ENCODE measurements at regions not wholly inside any gene's neighbourhood (a gene's known extent, or its start where the extent isn't known, plus 50 kb on each side); places are given as distances from the start of the nearest gene placed in this dataset.

DNA sequence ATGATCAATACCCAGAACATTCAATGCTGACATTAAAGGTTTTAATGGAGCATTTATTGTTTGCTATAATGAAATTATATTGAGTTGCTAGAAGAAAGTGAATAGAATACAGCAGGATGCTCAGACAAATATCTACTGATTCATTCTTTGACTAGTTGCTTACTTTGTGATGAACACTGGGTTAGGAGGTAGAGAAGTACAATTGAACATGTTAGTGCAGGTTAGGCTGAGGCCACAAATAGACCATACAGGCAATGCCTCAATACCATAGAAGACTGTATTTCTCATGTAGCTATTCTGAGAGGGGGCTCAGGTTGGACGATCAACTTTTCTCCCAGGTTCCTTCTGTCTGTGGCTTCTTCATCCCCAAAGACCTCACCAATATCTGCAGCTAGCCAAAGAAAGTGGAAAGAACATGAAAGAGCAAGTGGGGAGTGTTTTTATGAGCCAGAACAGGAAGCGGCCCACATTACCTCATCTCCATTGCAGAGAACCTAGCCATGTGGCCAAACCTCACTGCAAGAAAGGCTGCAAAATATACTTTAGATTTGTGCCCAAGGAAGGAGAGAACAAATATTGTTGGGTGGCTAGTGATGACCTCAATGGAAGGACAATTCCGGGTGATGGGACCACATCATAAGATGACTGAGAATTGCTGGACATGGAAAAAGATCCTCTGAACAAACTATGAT, 180.3 kb upstream of the GATB start:
- H3K27me3 ChIP-seq (ENCODE audit: control insufficient read depth in 1 of 2, insufficient read depth in 2 of 2, low read length in 2 of 2), result no peaks in the 10 kb centered on the region
- H3K36me3 ChIP-seq (ENCODE audit: insufficient read depth, low read length), result no peaks in the 10 kb centered on the region
- no peak overlapping the region for H3K4me3 ChIP-seq (ENCODE audit: low read depth in 1 of 2, low read length in 2 of 2)
- H3K9me3 ChIP-seq (ENCODE audit: low read length), result no peaks in the 10 kb centered on the region
- H3K4me1 ChIP-seq (ENCODE audit: insufficient read depth, low read length), result no peaks in the 10 kb centered on the region
- no peak overlapping the region for H3K27ac ChIP-seq (ENCODE audit: low read depth, low read length)
- H3K9ac ChIP-seq (ENCODE audit: low read length), result no peak overlapping the region

DNA sequence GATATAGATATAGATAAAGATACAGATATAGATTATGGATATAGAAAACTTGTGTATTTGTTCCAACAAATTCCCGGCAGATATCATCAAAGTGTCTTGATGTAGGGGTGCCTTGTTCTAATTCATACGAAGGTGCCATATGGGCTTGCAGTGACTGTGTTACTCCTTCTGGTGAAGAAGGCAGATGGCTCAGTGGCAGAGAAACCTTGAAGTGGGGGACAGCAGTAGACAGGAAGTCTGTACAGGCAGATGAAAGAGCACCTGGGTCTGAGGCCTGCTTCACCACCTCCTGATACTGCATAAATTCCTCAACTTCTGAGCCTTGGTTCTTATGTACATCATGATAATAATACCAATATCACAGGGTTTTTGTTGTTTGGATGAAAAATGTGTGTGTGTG, 179.5 kb upstream of the GATB start:
- Histone ChIP-seq H3K27ac (ENCODE audit: low read depth, low read length) (no peak overlapping the region), H3K4me1 (ENCODE audit: insufficient read depth, low read length) (no peaks in the 10 kb centered on the region), H3K27me3 (ENCODE audit: control insufficient read depth in 1 of 2, insufficient read depth in 2 of 2, low read length in 2 of 2) (no peaks in the 10 kb centered on the region), H3K9ac (ENCODE audit: low read length) (no peak overlapping the region), H3K4me3 (ENCODE audit: low read depth in 1 of 2, low read length in 2 of 2) (no peak overlapping the region), H3K9me3 (ENCODE audit: low read length) (no peaks in the 10 kb centered on the region), H3K36me3 (ENCODE audit: insufficient read depth, low read length) (no peaks in the 10 kb centered on the region)

GRCh38 chr4:151939670-151940069, 178.9 kb upstream of the GATB start:
- Histone ChIP-seq H3K36me3 (ENCODE audit: insufficient read depth, low read length) (no peaks in the 10 kb centered on the region), H3K9me3 (ENCODE audit: low read length) (no peaks in the 10 kb centered on the region), H3K27me3 (ENCODE audit: control insufficient read depth in 1 of 2, insufficient read depth in 2 of 2, low read length in 2 of 2) (no peaks in the 10 kb centered on the region), H3K4me1 (ENCODE audit: insufficient read depth, low read length) (no peaks in the 10 kb centered on the region), H3K9ac (ENCODE audit: low read length) (no peak overlapping the region), H3K4me3 (ENCODE audit: low read depth in 1 of 2, low read length in 2 of 2) (no peak overlapping the region), H3K27ac (ENCODE audit: low read depth, low read length) (no peak overlapping the region)

GRCh38 chr4:151935411-151935810, 174.6 kb upstream of the GATB start:
- Histone ChIP-seq H3K4me3 (ENCODE audit: low read depth in 1 of 2, low read length in 2 of 2) (no peak overlapping the region), H3K36me3 (ENCODE audit: insufficient read depth, low read length) (no peaks in the 10 kb centered on the region)

DNA sequence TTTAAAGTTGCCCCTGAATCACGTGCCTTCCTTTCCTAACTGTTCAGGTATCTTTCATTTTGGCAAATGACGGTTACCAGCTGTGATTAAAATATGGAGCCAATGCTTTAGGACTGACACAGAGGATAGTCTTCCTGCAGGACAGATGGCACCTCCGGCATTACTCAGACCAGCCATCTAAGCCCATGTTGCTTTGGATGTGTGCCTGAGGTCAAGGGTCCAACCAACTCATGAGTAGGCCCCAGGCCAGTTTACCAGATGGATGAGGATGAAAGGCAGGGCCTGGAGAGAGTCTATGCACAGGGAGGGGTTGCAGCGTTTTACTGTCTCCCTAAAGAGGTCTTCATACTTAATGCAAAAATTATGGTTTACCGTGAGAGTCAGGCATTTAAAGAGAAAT, 174.0 kb upstream of the GATB start:
- H3K27ac ChIP-seq (ENCODE audit: low read depth, low read length), result no peak overlapping the region
- no peaks in the 10 kb centered on the region for H3K9me3 ChIP-seq (ENCODE audit: low read length)
- no peak overlapping the region for H3K4me3 ChIP-seq (ENCODE audit: low read depth in 1 of 2, low read length in 2 of 2)
- no peak overlapping the region for H3K9ac ChIP-seq (ENCODE audit: low read length)
- H3K4me1 ChIP-seq (ENCODE audit: insufficient read depth, low read length), result no peaks in the 10 kb centered on the region
- H3K27me3 ChIP-seq (ENCODE audit: control insufficient read depth in 1 of 2, insufficient read depth in 2 of 2, low read length in 2 of 2), result no peaks in the 10 kb centered on the region
- no peaks in the 10 kb centered on the region for H3K36me3 ChIP-seq (ENCODE audit: insufficient read depth, low read length)

More at GRCh38 chr4:151935411-151935810, 174.6 kb upstream of the GATB start:
- H3K27me3 ChIP-seq (ENCODE audit: control insufficient read depth in 1 of 2, insufficient read depth in 2 of 2, low read length in 2 of 2), result no peaks in the 10 kb centered on the region
- H3K9ac ChIP-seq (ENCODE audit: low read length), result no peak overlapping the region
- H3K4me1 ChIP-seq (ENCODE audit: insufficient read depth, low read length), result no peaks in the 10 kb centered on the region
- no peak overlapping the region for H3K27ac ChIP-seq (ENCODE audit: low read depth, low read length)
- no peaks in the 10 kb centered on the region for H3K9me3 ChIP-seq (ENCODE audit: low read length)

DNA sequence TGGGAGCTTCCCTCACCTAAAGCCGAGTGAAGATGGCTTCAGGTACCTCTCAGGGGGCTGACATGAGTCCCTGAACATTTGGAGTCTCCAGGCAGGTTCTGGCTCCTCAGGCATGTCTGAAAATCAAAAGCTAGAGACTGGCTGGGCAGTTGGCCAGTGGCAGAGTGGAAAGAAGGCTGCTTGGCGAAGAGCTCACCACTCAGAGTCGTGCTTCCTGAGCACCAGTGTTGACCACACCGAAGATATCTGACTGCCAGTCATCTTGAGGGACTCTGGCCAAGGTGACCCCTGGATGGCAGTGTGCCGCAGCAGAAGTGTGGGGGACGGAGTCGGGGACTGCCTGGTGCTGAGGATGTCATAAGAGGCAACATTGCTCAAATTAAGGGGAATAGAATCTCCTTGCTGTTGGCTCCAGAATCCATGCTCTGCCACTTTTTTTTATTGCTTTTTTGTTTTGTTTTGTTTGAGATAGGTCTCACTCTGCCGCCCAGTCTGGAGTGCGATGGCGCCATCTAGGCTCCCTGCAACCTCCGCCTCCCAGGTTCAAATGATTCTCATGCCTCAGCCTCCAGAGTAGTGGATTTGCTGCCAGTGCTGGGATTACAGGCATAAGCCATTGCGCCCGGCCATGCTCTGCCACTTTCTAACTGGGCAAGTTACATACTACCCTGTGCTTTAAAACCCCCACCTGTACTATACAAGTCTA, 172.5 kb upstream of the GATB start:
- H3K4me1 ChIP-seq (ENCODE audit: insufficient read depth, low read length), result no peaks in the 10 kb centered on the region
- H3K9me3 ChIP-seq (ENCODE audit: low read length), result no peaks in the 10 kb centered on the region
- H3K27ac ChIP-seq (ENCODE audit: low read depth, low read length), result no peak overlapping the region
- no peak overlapping the region for H3K4me3 ChIP-seq (ENCODE audit: low read depth in 1 of 2, low read length in 2 of 2)
- H3K36me3 ChIP-seq (ENCODE audit: insufficient read depth, low read length), result no peaks in the 10 kb centered on the region
- H3K27me3 ChIP-seq (ENCODE audit: control insufficient read depth in 1 of 2, insufficient read depth in 2 of 2, low read length in 2 of 2), result no peaks in the 10 kb centered on the region
- no peak overlapping the region for H3K9ac ChIP-seq (ENCODE audit: low read length)

DNA sequence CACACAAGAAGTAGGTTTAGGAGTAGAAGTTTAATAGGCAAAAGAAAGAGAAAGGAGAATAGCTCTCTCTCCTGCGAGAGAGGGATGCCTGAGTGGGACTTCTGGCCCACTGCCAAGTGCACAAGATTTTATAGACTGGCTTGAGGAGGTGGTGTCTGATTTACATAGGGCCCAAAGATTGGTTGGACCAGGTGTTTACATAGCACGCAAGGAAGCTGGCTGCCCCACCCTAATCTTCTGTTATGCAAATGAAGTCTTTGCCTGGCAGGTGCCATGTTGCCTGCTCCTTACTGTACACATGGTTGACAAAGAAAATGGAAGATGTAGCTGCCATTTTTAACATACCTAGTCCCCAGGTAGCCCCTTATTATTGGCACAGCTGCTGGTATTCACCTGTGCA, 170.8 kb upstream of the GATB start:
- no peak overlapping the region for H3K4me3 ChIP-seq (ENCODE audit: low read depth in 1 of 2, low read length in 2 of 2)
- no peaks in the 10 kb centered on the region for H3K27me3 ChIP-seq (ENCODE audit: control insufficient read depth in 1 of 2, insufficient read depth in 2 of 2, low read length in 2 of 2)
- H3K4me1 ChIP-seq (ENCODE audit: insufficient read depth, low read length), result no peaks in the 10 kb centered on the region
- H3K9me3 ChIP-seq (ENCODE audit: low read length), result no peaks in the 10 kb centered on the region
- no peaks in the 10 kb centered on the region for H3K36me3 ChIP-seq (ENCODE audit: insufficient read depth, low read length)
- H3K9ac ChIP-seq (ENCODE audit: low read length), result no peak overlapping the region
- no peak overlapping the region for H3K27ac ChIP-seq (ENCODE audit: low read depth, low read length)

- Histone ChIP-seq H3K36me3 (ENCODE audit: insufficient read depth, low read length) (no peaks in the 10 kb centered on the region), H3K4me1 (ENCODE audit: insufficient read depth, low read length) (no peaks in the 10 kb centered on the region), H3K4me3 (ENCODE audit: low read depth in 1 of 2, low read length in 2 of 2) (no peak overlapping the region), H3K27ac (ENCODE audit: low read depth, low read length) (no peak overlapping the region), H3K9me3 (ENCODE audit: low read length) (no peaks in the 10 kb centered on the region), H3K27me3 (ENCODE audit: control insufficient read depth in 1 of 2, insufficient read depth in 2 of 2, low read length in 2 of 2) (no peaks in the 10 kb centered on the region), H3K9ac (ENCODE audit: low read length) (no peak overlapping the region)
These were observed 169.6 kb upstream of the GATB start for GRCh38 chr4:151930372-151930771.

- H3K9me3 ChIP-seq (ENCODE audit: low read length), result no peaks in the 10 kb centered on the region
- no peak overlapping the region for H3K27ac ChIP-seq (ENCODE audit: low read depth, low read length)
- no peaks in the 10 kb centered on the region for H3K27me3 ChIP-seq (ENCODE audit: control insufficient read depth in 1 of 2, insufficient read depth in 2 of 2, low read length in 2 of 2)
- H3K9ac ChIP-seq (ENCODE audit: low read length), result no peak overlapping the region
- H3K36me3 ChIP-seq (ENCODE audit: insufficient read depth, low read length), result no peaks in the 10 kb centered on the region
- no peaks in the 10 kb centered on the region for H3K4me1 ChIP-seq (ENCODE audit: insufficient read depth, low read length)
- no peak overlapping the region for H3K4me3 ChIP-seq (ENCODE audit: low read depth in 1 of 2, low read length in 2 of 2)
These were observed 167.3 kb upstream of the GATB start for GRCh38 chr4:151928112-151928511.

DNA sequence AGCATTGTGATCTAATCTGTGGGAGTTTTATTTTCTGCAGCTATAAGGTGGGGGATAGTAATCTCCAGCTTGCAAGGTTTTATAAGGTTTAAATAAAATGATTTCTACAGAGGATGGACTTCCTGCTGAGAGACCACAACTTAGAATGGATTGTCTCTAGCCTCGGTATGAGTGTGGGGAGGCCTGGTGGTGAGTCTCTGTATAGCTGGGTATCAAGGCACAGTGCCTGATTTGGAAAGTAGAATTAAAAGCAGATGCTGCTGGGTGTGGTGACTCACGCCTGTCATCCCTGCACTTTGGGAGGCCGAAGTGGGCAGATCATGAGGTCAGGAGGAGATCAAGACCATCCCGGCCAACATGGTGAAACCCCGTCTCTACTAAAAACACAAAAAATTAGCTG, 162.0 kb upstream of the GATB start:
- Histone ChIP-seq H3K9ac (ENCODE audit: low read length) (no peak overlapping the region), H3K36me3 (ENCODE audit: insufficient read depth, low read length) (no peaks in the 10 kb centered on the region), H3K4me3 (ENCODE audit: low read depth in 1 of 2, low read length in 2 of 2) (no peak overlapping the region), H3K4me1 (ENCODE audit: insufficient read depth, low read length) (no peaks in the 10 kb centered on the region), H3K27ac (ENCODE audit: low read depth, low read length) (no peak overlapping the region), H3K9me3 (ENCODE audit: low read length) (no peaks in the 10 kb centered on the region), H3K27me3 (ENCODE audit: control insufficient read depth in 1 of 2, insufficient read depth in 2 of 2, low read length in 2 of 2) (no peaks in the 10 kb centered on the region)

- Histone ChIP-seq H3K9ac (ENCODE audit: low read length) (no peak overlapping the region), H3K36me3 (ENCODE audit: insufficient read depth, low read length) (no peaks in the 10 kb centered on the region), H3K27ac (ENCODE audit: low read depth, low read length) (no peak overlapping the region), H3K27me3 (ENCODE audit: control insufficient read depth in 1 of 2, insufficient read depth in 2 of 2, low read length in 2 of 2) (no peaks in the 10 kb centered on the region), H3K4me1 (ENCODE audit: insufficient read depth, low read length) (no peaks in the 10 kb centered on the region), H3K4me3 (ENCODE audit: low read depth in 1 of 2, low read length in 2 of 2) (no peak overlapping the region), H3K9me3 (ENCODE audit: low read length) (no peaks in the 10 kb centered on the region)
These were observed 161.5 kb upstream of the GATB start for GRCh38 chr4:151922306-151922705.

GRCh38 chr4:151921811-151922210, 161.0 kb upstream of the GATB start:
- H3K36me3 ChIP-seq (ENCODE audit: insufficient read depth, low read length), result no peaks in the 10 kb centered on the region
- H3K4me1 ChIP-seq (ENCODE audit: insufficient read depth, low read length), result no peaks in the 10 kb centered on the region
- no peak overlapping the region for H3K27ac ChIP-seq (ENCODE audit: low read depth, low read length)
- no peaks in the 10 kb centered on the region for H3K27me3 ChIP-seq (ENCODE audit: control insufficient read depth in 1 of 2, insufficient read depth in 2 of 2, low read length in 2 of 2)
- H3K9me3 ChIP-seq (ENCODE audit: low read length), result no peaks in the 10 kb centered on the region
- no peak overlapping the region for H3K9ac ChIP-seq (ENCODE audit: low read length)
- H3K4me3 ChIP-seq (ENCODE audit: low read depth in 1 of 2, low read length in 2 of 2), result no peak overlapping the region
